Mammary epithelial cell (primary cell): ENCODE measurements at regions not wholly inside any gene's neighbourhood (a gene's known extent, or its start where the extent isn't known, plus 50 kb on each side); places are given as distances from the start of the nearest gene placed in this dataset.

ENCODE experiments used
- CTCF ChIP-seq, 2 donors: IDR thresholded peaks in 1 of 2; conservative IDR thresholded peaks in 1 of 2; 2 replicates each; pipeline ENCODE4 v1.5.1; 2011 to 2012; ENCODE audit warnings: inconsistent platforms in 2 of 2, low read length in 2 of 2, mild to moderate bottlenecking in 2 of 2, control low read depth in 1 of 2, low read depth in 1 of 2; ENCODE audit not compliant: insufficient read depth in 1 of 2; ENCODE audit errors: extremely low read depth in 1 of 2
- EZH2 ChIP-seq: IDR thresholded peaks from 2 replicates; pipeline ENCODE4 v1.6.1; 2012; ENCODE audit warnings: low read length, inconsistent platforms, borderline replicate concordance

- TF ChIP-seq CTCF (conservative IDR thresholded peaks at IDR 0.05 in 1 of 2, IDR thresholded peaks at IDR 0.05 in 1 of 2; ENCODE audit: extremely low read depth in 1 of 2, insufficient read depth in 1 of 2, low read depth in 1 of 2, low read length in 2 of 2) (no peak), EZH2 (no peak)
Measured at GRCh38 chr2:139156730-139157129, 376.5 kb upstream of the NXPH2 start.
